HepG2 (cell line): ENCODE measurements at regions not wholly inside any gene's neighbourhood (a gene's known extent, or its start where the extent isn't known, plus 50 kb on each side); places are given as distances from the start of the nearest gene placed in this dataset.

ENCODE experiments used
- E2F5 ChIP-seq: sonication (generic); formaldehyde crosslinking; conservative IDR thresholded peaks from 2 replicates; pipeline ENCODE4 v1.4.0; 2020; ENCODE audit warnings: missing genetic modification reagents
- HMG20B ChIP-seq: conservative IDR thresholded peaks from 2 replicates; pipeline ENCODE4 v1.6.1; 2016; ENCODE audit warnings: missing genetic modification reagents, missing compliant biosample characterization
- SIN3A ChIP-seq: IDR thresholded peaks from 2 replicates; pipeline ENCODE4 v1.6.1; 2011; ENCODE audit warnings: low read depth, mild to moderate bottlenecking, control low read depth, low read length, borderline replicate concordance
- TAF1 ChIP-seq: sonication (generic); formaldehyde crosslinking; IDR thresholded peaks from 2 replicates; pipeline ENCODE4 v1.4.0; 2020; ENCODE audit warnings: missing genetic modification reagents
- ZNF639 ChIP-seq: conservative IDR thresholded peaks from 2 replicates; pipeline ENCODE4 v1.6.1; 2018; ENCODE audit warnings: missing genetic modification reagents
- ZNF660 ChIP-seq: sonication (generic); formaldehyde crosslinking; IDR thresholded peaks from 2 replicates; pipeline ENCODE4 v1.5.1; 2020; ENCODE audit warnings: mild to moderate bottlenecking, low read depth, missing genetic modification reagents, borderline replicate concordance
- TF ChIP-seq, protein P1 (sequence below): sonication (generic); formaldehyde crosslinking; IDR thresholded peaks from 2 replicates; pipeline ENCODE4 v1.9.0; 2021; ENCODE audit warnings: mild to moderate bottlenecking, missing genetic modification reagents
- TF ChIP-seq, protein P2 (sequence below), 2 experiments: sonication (generic) in 1 of 2; formaldehyde crosslinking in 1 of 2; IDR thresholded peaks; 2 replicates each; pipeline versions ENCODE4 v1.6.1 to v1.9.0; 2014 to 2022; ENCODE audit warnings: antibody characterized with exemption in 1 of 2, borderline replicate concordance in 1 of 2, inconsistent platforms in 1 of 2, low read depth in 1 of 2, missing genetic modification reagents in 1 of 2

- TF ChIP-seq E2F5 (CRISPR knock-in tag) = no peak
- no peak for TF ChIP-seq ZNF639 (CRISPR knock-in tag)
- TF ChIP-seq SIN3A = no peak
- TF ChIP-seq, protein P1, sequence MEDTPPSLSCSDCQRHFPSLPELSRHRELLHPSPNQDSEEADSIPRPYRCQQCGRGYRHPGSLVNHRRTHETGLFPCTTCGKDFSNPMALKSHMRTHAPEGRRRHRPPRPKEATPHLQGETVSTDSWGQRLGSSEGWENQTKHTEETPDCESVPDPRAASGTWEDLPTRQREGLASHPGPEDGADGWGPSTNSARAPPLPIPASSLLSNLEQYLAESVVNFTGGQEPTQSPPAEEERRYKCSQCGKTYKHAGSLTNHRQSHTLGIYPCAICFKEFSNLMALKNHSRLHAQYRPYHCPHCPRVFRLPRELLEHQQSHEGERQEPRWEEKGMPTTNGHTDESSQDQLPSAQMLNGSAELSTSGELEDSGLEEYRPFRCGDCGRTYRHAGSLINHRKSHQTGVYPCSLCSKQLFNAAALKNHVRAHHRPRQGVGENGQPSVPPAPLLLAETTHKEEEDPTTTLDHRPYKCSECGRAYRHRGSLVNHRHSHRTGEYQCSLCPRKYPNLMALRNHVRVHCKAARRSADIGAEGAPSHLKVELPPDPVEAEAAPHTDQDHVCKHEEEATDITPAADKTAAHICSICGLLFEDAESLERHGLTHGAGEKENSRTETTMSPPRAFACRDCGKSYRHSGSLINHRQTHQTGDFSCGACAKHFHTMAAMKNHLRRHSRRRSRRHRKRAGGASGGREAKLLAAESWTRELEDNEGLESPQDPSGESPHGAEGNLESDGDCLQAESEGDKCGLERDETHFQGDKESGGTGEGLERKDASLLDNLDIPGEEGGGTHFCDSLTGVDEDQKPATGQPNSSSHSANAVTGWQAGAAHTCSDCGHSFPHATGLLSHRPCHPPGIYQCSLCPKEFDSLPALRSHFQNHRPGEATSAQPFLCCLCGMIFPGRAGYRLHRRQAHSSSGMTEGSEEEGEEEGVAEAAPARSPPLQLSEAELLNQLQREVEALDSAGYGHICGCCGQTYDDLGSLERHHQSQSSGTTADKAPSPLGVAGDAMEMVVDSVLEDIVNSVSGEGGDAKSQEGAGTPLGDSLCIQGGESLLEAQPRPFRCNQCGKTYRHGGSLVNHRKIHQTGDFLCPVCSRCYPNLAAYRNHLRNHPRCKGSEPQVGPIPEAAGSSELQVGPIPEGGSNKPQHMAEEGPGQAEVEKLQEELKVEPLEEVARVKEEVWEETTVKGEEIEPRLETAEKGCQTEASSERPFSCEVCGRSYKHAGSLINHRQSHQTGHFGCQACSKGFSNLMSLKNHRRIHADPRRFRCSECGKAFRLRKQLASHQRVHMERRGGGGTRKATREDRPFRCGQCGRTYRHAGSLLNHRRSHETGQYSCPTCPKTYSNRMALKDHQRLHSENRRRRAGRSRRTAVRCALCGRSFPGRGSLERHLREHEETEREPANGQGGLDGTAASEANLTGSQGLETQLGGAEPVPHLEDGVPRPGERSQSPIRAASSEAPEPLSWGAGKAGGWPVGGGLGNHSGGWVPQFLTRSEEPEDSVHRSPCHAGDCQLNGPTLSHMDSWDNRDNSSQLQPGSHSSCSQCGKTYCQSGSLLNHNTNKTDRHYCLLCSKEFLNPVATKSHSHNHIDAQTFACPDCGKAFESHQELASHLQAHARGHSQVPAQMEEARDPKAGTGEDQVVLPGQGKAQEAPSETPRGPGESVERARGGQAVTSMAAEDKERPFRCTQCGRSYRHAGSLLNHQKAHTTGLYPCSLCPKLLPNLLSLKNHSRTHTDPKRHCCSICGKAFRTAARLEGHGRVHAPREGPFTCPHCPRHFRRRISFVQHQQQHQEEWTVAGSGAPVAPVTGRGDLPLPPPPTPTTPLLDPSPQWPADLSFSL (CRISPR knock-in tag) = no peak
- TF ChIP-seq ZNF660 (CRISPR knock-in tag) = no peak
- TF ChIP-seq HMG20B (CRISPR knock-in tag) = no peak
- no peak for TF ChIP-seq TAF1
- TF ChIP-seq, protein P2, sequence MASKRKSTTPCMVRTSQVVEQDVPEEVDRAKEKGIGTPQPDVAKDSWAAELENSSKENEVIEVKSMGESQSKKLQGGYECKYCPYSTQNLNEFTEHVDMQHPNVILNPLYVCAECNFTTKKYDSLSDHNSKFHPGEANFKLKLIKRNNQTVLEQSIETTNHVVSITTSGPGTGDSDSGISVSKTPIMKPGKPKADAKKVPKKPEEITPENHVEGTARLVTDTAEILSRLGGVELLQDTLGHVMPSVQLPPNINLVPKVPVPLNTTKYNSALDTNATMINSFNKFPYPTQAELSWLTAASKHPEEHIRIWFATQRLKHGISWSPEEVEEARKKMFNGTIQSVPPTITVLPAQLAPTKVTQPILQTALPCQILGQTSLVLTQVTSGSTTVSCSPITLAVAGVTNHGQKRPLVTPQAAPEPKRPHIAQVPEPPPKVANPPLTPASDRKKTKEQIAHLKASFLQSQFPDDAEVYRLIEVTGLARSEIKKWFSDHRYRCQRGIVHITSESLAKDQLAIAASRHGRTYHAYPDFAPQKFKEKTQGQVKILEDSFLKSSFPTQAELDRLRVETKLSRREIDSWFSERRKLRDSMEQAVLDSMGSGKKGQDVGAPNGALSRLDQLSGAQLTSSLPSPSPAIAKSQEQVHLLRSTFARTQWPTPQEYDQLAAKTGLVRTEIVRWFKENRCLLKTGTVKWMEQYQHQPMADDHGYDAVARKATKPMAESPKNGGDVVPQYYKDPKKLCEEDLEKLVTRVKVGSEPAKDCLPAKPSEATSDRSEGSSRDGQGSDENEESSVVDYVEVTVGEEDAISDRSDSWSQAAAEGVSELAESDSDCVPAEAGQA (IDR thresholded peaks at IDR 0.05; ENCODE audit: low read depth) = no peak
- TF ChIP-seq, protein P2 (CRISPR knock-in tag; IDR thresholded peaks at IDR 0.05; ENCODE audit: borderline replicate concordance) = no peak
These were observed 206.3 kb downstream of the CWF19L2 start for GRCh38 chr11:107251298-107251697.
